MM.1S (cell line): ENCODE measurements at regions not wholly inside any gene's neighbourhood (a gene's known extent, or its start where the extent isn't known, plus 50 kb on each side); places are given as distances from the start of the nearest gene placed in this dataset.

Experiments used
- DNase-seq: peaks from one replicate; pipeline ENCODE4 v3.0.0-alpha.2; 2015
- H2AFZ ChIP-seq: fragments of 300-600 bp; sonication (generic); 2 replicates; pipeline ENCODE4 v1.6.0; 2016; ENCODE audit warnings: antibody characterized with exemption, low read length
- H3F3A ChIP-seq: fragments of 300-600 bp; sonication (generic); 2 replicates; pipeline ENCODE4 v1.6.1; 2016; ENCODE audit warnings: mild to moderate bottlenecking, antibody characterized with exemption, low read length, moderate library complexity, mixed read lengths; ENCODE audit not compliant: insufficient read depth
- H3K27ac ChIP-seq: fragments of 300-600 bp; sonication (generic); 2 replicates; pipeline ENCODE4 v1.5.1; 2016; ENCODE audit warnings: mild to moderate bottlenecking, low read length
- H3K27me3 ChIP-seq: fragments of 300-600 bp; sonication (generic); replicated peaks from 2 replicates; pipeline ENCODE4 v1.6.0; 2016; ENCODE audit warnings: low read length; ENCODE audit not compliant: insufficient read depth
- H3K36me3 ChIP-seq: fragments of 300-600 bp; sonication (generic); replicated peaks from 2 replicates; pipeline ENCODE4 v1.6.1; 2016; ENCODE audit warnings: mild to moderate bottlenecking, low read length, mixed read lengths; ENCODE audit not compliant: insufficient read depth
- H3K4me1 ChIP-seq: fragments of 300-600 bp; sonication (generic); 2 replicates; pipeline ENCODE4 v1.6.1; 2016; ENCODE audit warnings: low read length, mixed read lengths
- H3K4me2 ChIP-seq: fragments of 300-600 bp; sonication (generic); 2 replicates; pipeline ENCODE4 v1.6.0; 2016; ENCODE audit warnings: low read depth, low read length
- H3K4me3 ChIP-seq: fragments of 300-600 bp; sonication (generic); 2 replicates; pipeline ENCODE4 v1.5.1; 2016; ENCODE audit warnings: low read length, mixed read lengths
- H3K79me2 ChIP-seq: fragments of 300-600 bp; sonication (generic); 2 replicates; pipeline ENCODE4 v1.6.1; 2016; ENCODE audit warnings: mixed run types, low read length, mixed read lengths
- H3K9ac ChIP-seq: fragments of 300-600 bp; sonication (generic); 2 replicates; pipeline ENCODE4 v1.6.1; 2016; ENCODE audit warnings: low read length, mixed read lengths
- H3K9me2 ChIP-seq: fragments of 300-600 bp; sonication (generic); replicated peaks from 2 replicates; pipeline ENCODE4 v1.6.1; 2016; ENCODE audit warnings: mild to moderate bottlenecking, low read length, mixed read lengths; ENCODE audit not compliant: insufficient read depth
- H3K9me3 ChIP-seq: fragments of 300-600 bp; sonication (generic); replicated peaks from 2 replicates; pipeline ENCODE4 v1.6.1; 2016; ENCODE audit warnings: mild to moderate bottlenecking, low read length, mixed read lengths; ENCODE audit not compliant: insufficient read depth
- H4K20me1 ChIP-seq: fragments of 300-600 bp; sonication (generic); 2 replicates; pipeline ENCODE4 v1.6.1; 2016; ENCODE audit warnings: mild to moderate bottlenecking, low read length, moderate library complexity, mixed read lengths; ENCODE audit not compliant: insufficient read depth
- CTCF ChIP-seq: fragments of 300-600 bp; sonication (generic); IDR thresholded peaks from 2 replicates; pipeline ENCODE4 v1.5.1; 2016; ENCODE audit warnings: antibody characterized with exemption, low read length, mixed read lengths
- EZH2 ChIP-seq: fragments of 300-600 bp; sonication (generic); optimal IDR thresholded peaks from 2 replicates; pipeline ENCODE3; 2017; ENCODE audit warnings: low read depth, mild to moderate bottlenecking, antibody characterized with exemption, low read length, mixed read lengths
- EZH2phosphoT487 ChIP-seq: fragments of 300-600 bp; sonication (generic); IDR thresholded peaks from 2 replicates; pipeline ENCODE4 v1.6.1; 2018; ENCODE audit warnings: antibody characterized with exemption, low read length

GRCh38 chr7:156257904-156258303 is 382.7 kb upstream of the RNF32 start:
- Histone ChIP-seq H3K9me3 (no peaks in the 10 kb centered on the region), H3K4me3 (no peak overlapping the region), H4K20me1 (no peaks in the 10 kb centered on the region), H3F3A (no peaks in the 10 kb centered on the region), H3K27ac (no peak overlapping the region), H3K27me3 (peaks cover 7% of the 10 kb centered on the region; the same call in 1 of the 2 replicates), H3K4me1 (no peaks in the 10 kb centered on the region), H3K36me3 (no peaks in the 10 kb centered on the region), H2AFZ (no peak overlapping the region), H3K79me2 (no peaks in the 10 kb centered on the region), H3K9ac (no peak overlapping the region), H3K4me2 (no peak overlapping the region), H3K9me2 (0 out of 2 replicates have a peak, but pooled peaks cover 2% of the 10 kb centered on the region)
- no peak for DNase-seq
- TF ChIP-seq EZH2phosphoT487 (no peak), EZH2 (no peak), CTCF (no peak)

- H3F3A ChIP-seq = no peaks in the 10 kb centered on the region
- no peaks in the 10 kb centered on the region for H3K9me2 ChIP-seq
- H3K79me2 ChIP-seq = no peaks in the 10 kb centered on the region
- H3K9me3 ChIP-seq = no peaks in the 10 kb centered on the region
- H2AFZ ChIP-seq = no peak overlapping the region
- TF ChIP-seq EZH2 (no peak), CTCF (no peak), EZH2phosphoT487 (no peak)
- H3K4me2 ChIP-seq = no peak overlapping the region
- no peak overlapping the region for H3K9ac ChIP-seq
- H3K27ac ChIP-seq = no peak overlapping the region
- no peaks in the 10 kb centered on the region for H4K20me1 ChIP-seq
- no peak overlapping the region for H3K4me3 ChIP-seq
- no peak for DNase-seq
- H3K4me1 ChIP-seq = no peaks in the 10 kb centered on the region
- H3K36me3 ChIP-seq = no peaks in the 10 kb centered on the region
- H3K27me3 ChIP-seq = no peaks in the 10 kb centered on the region; the same call in 1 of the 2 replicates
Measured at GRCh38 chr7:156255635-156256034, 384.9 kb upstream of the RNF32 start.

- Histone ChIP-seq H3K27ac (no peak overlapping the region), H3K9me3 (no peaks in the 10 kb centered on the region), H3K4me2 (no peak overlapping the region), H3K79me2 (no peaks in the 10 kb centered on the region), H2AFZ (no peak overlapping the region), H4K20me1 (no peaks in the 10 kb centered on the region), H3K9ac (no peak overlapping the region), H3K27me3 (peaks cover 7% of the 10 kb centered on the region; the same call in 1 of the 2 replicates), H3K4me1 (no peaks in the 10 kb centered on the region), H3K9me2 (no peaks in the 10 kb centered on the region), H3F3A (no peaks in the 10 kb centered on the region), H3K4me3 (no peak overlapping the region), H3K36me3 (no peaks in the 10 kb centered on the region)
- TF ChIP-seq CTCF = no peak
- no peak for TF ChIP-seq EZH2phosphoT487
- TF ChIP-seq EZH2 = no peak
- DNase-seq = no peak
Measured at GRCh38 chr7:156251861-156252260, 388.7 kb upstream of the RNF32 start.
